GM10266 (cell line): ENCODE measurements at regions not wholly inside any gene's neighbourhood (a gene's known extent, or its start where the extent isn't known, plus 50 kb on each side); places are given as distances from the start of the nearest gene placed in this dataset.

Experiments
- DNase-seq: peaks from one replicate; pipeline ENCODE4 v3.0.0; 2012; ENCODE audit errors: extremely low spot score
- CTCF ChIP-seq: IDR thresholded peaks from 2 replicates; pipeline ENCODE4 v1.5.1; 2012; ENCODE audit warnings: mild to moderate bottlenecking, low read depth; ENCODE audit not compliant: control insufficient read depth, insufficient read depth; ENCODE audit errors: missing control alignments

DNA sequence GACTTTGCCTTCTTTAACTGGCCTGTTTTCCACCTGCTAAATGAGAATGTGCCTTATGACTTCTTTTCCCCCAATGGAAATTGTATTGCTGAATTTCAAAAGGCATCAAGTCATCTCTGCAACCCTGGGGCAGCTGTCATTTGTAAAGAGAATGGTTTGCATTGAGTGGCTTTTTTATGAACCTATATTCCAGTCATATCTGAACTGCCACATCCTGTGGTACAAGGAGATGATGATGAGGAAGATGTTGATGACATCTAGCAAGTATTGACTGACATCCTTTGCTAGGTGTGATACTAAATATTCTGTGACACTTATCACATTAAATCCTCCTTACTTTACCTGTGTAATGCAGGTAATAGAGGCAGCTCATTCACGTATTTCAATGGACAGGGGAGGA lies 88.3 kb upstream of the KIAA1217 start:
- DNase-seq: no peak
- TF ChIP-seq CTCF: no peak

DNA sequence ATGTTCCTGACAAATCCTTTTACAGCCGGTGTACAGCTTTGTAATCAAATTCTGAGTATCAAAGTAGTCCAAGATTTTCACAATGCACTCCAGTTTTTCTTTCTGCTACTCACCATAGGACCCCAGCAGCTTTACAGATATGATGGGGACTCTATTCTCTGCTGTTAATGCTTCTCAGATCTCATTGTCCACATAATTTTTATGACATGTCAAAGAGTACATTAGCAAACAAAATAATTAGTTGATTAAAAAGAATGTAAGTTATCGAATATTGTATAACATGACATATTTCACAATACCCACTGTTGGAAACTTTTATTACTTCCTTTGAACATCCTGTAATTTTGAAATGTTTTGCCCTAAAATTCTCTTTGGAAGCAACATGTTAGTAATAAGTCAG lies 81.4 kb upstream of the KIAA1217 start:
- DNase-seq: no peak
- no peak for TF ChIP-seq CTCF

DNA sequence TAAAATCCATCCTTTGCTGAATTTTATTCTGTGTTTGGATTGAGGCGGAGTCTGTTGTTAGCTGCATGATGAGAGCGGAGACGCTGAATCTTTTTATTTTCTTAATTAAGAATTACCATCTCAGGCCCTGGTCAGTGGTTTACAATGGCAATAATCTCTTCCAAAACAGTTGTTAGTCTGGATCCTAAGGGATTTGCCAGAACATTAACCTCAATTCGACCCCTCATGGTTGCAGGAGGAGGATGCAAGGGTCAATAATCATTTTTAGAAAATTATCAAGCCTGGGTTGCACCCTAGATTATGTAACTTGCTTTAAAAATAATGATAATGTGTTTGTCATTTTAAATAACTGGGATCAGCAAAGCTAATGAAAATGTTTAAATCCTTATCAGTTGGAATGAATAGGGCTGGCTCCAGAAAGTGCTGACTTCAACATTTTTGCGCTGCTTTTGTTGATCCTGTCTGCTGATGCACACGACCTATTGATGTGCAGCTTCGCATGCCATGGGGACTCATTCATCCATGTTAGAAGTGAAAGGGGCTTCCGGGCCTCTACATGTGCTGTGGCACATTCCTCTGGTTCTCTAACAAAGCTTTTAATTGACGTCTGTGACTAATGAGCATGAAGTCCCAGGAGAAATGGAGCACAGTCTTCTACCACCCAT lies 80.7 kb upstream of the KIAA1217 start:
- no peak for TF ChIP-seq CTCF
- DNase-seq: no peak

GRCh38 chr10:24132741-24133140 lies 76.2 kb upstream of the KIAA1217 start:
- no peak for TF ChIP-seq CTCF
- DNase-seq: no peak

DNA sequence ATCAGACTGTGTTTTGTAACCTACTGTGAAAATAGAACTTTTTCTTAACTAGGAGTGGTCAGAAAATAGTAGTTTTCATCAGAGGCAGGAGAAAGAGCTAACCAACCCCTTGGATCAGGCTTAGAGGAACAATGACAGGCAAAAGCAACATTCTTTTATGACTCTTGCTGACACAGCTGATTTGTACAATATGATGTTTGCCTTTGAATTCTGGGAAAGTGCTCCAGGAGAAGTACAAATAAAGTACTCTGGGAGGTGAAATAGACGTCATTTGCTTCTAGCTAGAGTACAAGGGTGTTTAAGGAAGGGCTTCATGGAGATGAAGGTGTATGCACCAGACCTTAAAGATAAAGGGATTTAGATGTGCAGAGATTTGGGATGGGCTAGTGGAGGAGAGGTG lies 75.1 kb upstream of the KIAA1217 start:
- DNase-seq: no peak
- no peak for TF ChIP-seq CTCF

DNA sequence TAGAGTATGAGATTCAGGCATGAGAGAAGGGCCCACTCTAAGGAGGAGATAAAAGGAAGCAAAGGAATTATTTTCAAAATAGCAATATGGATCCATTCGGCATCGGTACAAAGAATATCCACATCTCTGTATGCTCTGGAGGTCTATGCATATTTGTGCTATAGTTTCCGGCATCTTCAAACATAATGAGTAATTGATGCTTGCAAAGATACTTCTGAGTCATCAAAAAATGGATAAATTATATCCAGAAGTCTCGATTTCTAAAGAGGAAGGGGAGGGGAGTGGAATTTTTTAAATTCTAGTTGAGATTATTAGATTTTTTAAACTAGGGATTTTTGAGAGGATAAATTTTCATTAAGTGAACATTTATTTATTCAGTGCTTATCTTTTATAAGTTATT lies 72.9 kb upstream of the KIAA1217 start:
- DNase-seq: no peak
- no peak for TF ChIP-seq CTCF

GRCh38 chr10:24147321-24147720 lies 61.6 kb upstream of the KIAA1217 start:
- TF ChIP-seq CTCF: no peak
- DNase-seq: no peak
